Spleen (tissue), 7 donors: ENCODE measurements at regions not wholly inside any gene's neighbourhood (a gene's known extent, or its start where the extent isn't known, plus 50 kb on each side); places are given as distances from the start of the nearest gene placed in this dataset.

Experiments used
- CTCF ChIP-seq, 11 experiments: fragments of 200-600 bp in 7 of 11; fragments of 450-650 bp in 4 of 11; sonication (generic) in 4 of 11; IDR thresholded peaks in 8 of 11; conservative IDR thresholded peaks in 3 of 11; 1 replicate in 7 of 11; 2 replicates in 4 of 11; pipeline versions ENCODE4 v1.4.0 to v1.8.0; 2016 to 2021; ENCODE audit warnings: antibody characterized with exemption in 11 of 11, inconsistent platforms in 4 of 11, mild to moderate bottlenecking in 1 of 11
- POLR2A ChIP-seq, 3 donors: fragments of 450-650 bp; IDR thresholded peaks; one replicate each; pipeline ENCODE4 v1.5.1; 2017; ENCODE audit warnings: antibody characterized with exemption in 3 of 3, mild to moderate bottlenecking in 1 of 3
- POLR2AphosphoS5 ChIP-seq, 3 donors: sonication (generic); formaldehyde crosslinking; IDR thresholded peaks; one replicate each; pipeline ENCODE4 v1.5.1; 2017; ENCODE audit warnings: antibody characterized with exemption in 3 of 3
- donor health status: DM: no; HTN: no; CAD: no; lungs with moderate emphysema.
- donor health status: DM: no; HTN: no; CAD: no.
- donor health status: DM: no; HTN: no; CAD: no.

- TF ChIP-seq CTCF (IDR thresholded peaks at IDR 0.05 in 8 of 11, conservative IDR thresholded peaks at IDR 0.05 in 3 of 11) (no peak), POLR2AphosphoS5 (IDR thresholded peaks at IDR 0.05) (no peak), POLR2A (IDR thresholded peaks at IDR 0.05) (no peak)
Measured at GRCh38 chr14:89540009-89540829, 123.2 kb upstream of the FOXN3 start.
